GM23338 (cell line): ENCODE measurements at regions not wholly inside any gene's neighbourhood (a gene's known extent, or its start where the extent isn't known, plus 50 kb on each side); places are given as distances from the start of the nearest gene placed in this dataset.

Source experiments
- CREB1 ChIP-seq: fragments of 250-450 bp; sonication (Bioruptor Pico); IDR thresholded peaks from 2 replicates; pipeline ENCODE4 v1.5.0; 2020; ENCODE audit warnings: low read depth, mild to moderate bottlenecking, moderate library complexity
- CTCF ChIP-seq, 2 experiments: fragments of 200-600 bp in 1 of 2; sonication (generic) in 1 of 2; conservative IDR thresholded peaks; 2 replicates each; pipeline versions ENCODE4 v1.5.1 to v1.6.1; 2016 to 2017; ENCODE audit warnings: antibody characterized with exemption in 2 of 2, low read depth in 2 of 2, mild to moderate bottlenecking in 2 of 2, moderate library complexity in 1 of 2
- EZH2 ChIP-seq: fragments of 200-600 bp; sonication (generic); IDR thresholded peaks from one replicate; pipeline ENCODE4 v1.8.0; 2017; ENCODE audit warnings: antibody characterized with exemption, mild to moderate bottlenecking, low read depth; ENCODE audit not compliant: unreplicated experiment
- EZH2phosphoT487 ChIP-seq: fragments of 200-600 bp; sonication (generic); IDR thresholded peaks from one replicate; pipeline ENCODE4 v1.8.1; 2018; ENCODE audit warnings: antibody characterized with exemption; ENCODE audit not compliant: unreplicated experiment
- JUNB ChIP-seq: IDR thresholded peaks from one replicate; pipeline ENCODE4 v1.6.1; 2016; ENCODE audit warnings: antibody characterized with exemption; ENCODE audit not compliant: unreplicated experiment
- NANOG ChIP-seq: IDR thresholded peaks from 2 replicates; pipeline ENCODE4 v1.6.1; 2016; ENCODE audit warnings: antibody characterized with exemption, borderline replicate concordance
- POLR2AphosphoS5 ChIP-seq: IDR thresholded peaks from 2 replicates; pipeline ENCODE4 v1.6.1; 2016; ENCODE audit warnings: antibody characterized with exemption, low read depth
- STAT1 ChIP-seq: IDR thresholded peaks from one replicate; pipeline ENCODE4 v1.6.1; 2016; ENCODE audit warnings: antibody characterized with exemption; ENCODE audit not compliant: unreplicated experiment
- ZNF114 ChIP-seq: fragments of 250-450 bp; sonication (Bioruptor Pico); IDR thresholded peaks from 2 replicates; pipeline ENCODE4 v1.5.0; 2020; ENCODE audit warnings: mild to moderate bottlenecking, moderate library complexity
- ZNF331 ChIP-seq: fragments of 250-450 bp; sonication (Bioruptor Pico); IDR thresholded peaks from 2 replicates; pipeline ENCODE4 v1.5.0; 2020; ENCODE audit warnings: low read depth, mild to moderate bottlenecking, moderate library complexity
- ZNF462 ChIP-seq: fragments of 250-450 bp; sonication (Bioruptor Pico); IDR thresholded peaks from 2 replicates; pipeline ENCODE4 v1.5.0; 2020; ENCODE audit warnings: mild to moderate bottlenecking, moderate library complexity
- TF ChIP-seq, protein P1 (sequence below): IDR thresholded peaks from one replicate; pipeline ENCODE4 v1.6.1; 2018; ENCODE audit warnings: antibody characterized with exemption; ENCODE audit not compliant: unreplicated experiment
- TF ChIP-seq, protein P2 (sequence below): IDR thresholded peaks from 2 replicates; pipeline ENCODE4 v1.6.1; 2016; ENCODE audit warnings: antibody characterized with exemption

GRCh38 chr11:69986830-69987229 lies 91.3 kb upstream of the ANO1 start:
- no peak for TF ChIP-seq CTCF (conservative IDR thresholded peaks at IDR 0.05; ENCODE audit: low read depth in 2 of 2)
- TF ChIP-seq POLR2AphosphoS5 = no peak
- TF ChIP-seq, protein P1, sequence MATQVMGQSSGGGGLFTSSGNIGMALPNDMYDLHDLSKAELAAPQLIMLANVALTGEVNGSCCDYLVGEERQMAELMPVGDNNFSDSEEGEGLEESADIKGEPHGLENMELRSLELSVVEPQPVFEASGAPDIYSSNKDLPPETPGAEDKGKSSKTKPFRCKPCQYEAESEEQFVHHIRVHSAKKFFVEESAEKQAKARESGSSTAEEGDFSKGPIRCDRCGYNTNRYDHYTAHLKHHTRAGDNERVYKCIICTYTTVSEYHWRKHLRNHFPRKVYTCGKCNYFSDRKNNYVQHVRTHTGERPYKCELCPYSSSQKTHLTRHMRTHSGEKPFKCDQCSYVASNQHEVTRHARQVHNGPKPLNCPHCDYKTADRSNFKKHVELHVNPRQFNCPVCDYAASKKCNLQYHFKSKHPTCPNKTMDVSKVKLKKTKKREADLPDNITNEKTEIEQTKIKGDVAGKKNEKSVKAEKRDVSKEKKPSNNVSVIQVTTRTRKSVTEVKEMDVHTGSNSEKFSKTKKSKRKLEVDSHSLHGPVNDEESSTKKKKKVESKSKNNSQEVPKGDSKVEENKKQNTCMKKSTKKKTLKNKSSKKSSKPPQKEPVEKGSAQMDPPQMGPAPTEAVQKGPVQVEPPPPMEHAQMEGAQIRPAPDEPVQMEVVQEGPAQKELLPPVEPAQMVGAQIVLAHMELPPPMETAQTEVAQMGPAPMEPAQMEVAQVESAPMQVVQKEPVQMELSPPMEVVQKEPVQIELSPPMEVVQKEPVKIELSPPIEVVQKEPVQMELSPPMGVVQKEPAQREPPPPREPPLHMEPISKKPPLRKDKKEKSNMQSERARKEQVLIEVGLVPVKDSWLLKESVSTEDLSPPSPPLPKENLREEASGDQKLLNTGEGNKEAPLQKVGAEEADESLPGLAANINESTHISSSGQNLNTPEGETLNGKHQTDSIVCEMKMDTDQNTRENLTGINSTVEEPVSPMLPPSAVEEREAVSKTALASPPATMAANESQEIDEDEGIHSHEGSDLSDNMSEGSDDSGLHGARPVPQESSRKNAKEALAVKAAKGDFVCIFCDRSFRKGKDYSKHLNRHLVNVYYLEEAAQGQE = no peak
- no peak for TF ChIP-seq CREB1 (CRISPR knock-in tag)
- TF ChIP-seq EZH2phosphoT487 = no peak
- TF ChIP-seq EZH2 = no peak
- TF ChIP-seq, protein P2, sequence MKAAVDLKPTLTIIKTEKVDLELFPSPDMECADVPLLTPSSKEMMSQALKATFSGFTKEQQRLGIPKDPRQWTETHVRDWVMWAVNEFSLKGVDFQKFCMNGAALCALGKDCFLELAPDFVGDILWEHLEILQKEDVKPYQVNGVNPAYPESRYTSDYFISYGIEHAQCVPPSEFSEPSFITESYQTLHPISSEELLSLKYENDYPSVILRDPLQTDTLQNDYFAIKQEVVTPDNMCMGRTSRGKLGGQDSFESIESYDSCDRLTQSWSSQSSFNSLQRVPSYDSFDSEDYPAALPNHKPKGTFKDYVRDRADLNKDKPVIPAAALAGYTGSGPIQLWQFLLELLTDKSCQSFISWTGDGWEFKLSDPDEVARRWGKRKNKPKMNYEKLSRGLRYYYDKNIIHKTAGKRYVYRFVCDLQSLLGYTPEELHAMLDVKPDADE = no peak
- no peak for TF ChIP-seq STAT1
- no peak for TF ChIP-seq JUNB
- TF ChIP-seq ZNF114 (CRISPR knock-in tag) = no peak
- no peak for TF ChIP-seq NANOG
- no peak for TF ChIP-seq ZNF331 (CRISPR knock-in tag)
- TF ChIP-seq ZNF462 (CRISPR knock-in tag) = no peak
